SK-N-SH treated with all-trans-retinoic acid at 6 μM for 48 hours (cell line): ENCODE measurements at regions not wholly inside any gene's neighbourhood (a gene's known extent, or its start where the extent isn't known, plus 50 kb on each side); places are given as distances from the start of the nearest gene placed in this dataset.

Experiments
- ATAC-seq: fragments of 200-7000 bp; cut with Tn5 transposase; 3 replicates; pipeline ENCODE4 v1.9.1; 2020; ENCODE audit warnings: mild to moderate bottlenecking, moderate library complexity
- ARNTL ChIP-seq: fragments of 450-650 bp; formaldehyde crosslinking; IDR thresholded peaks from 2 replicates; pipeline ENCODE4 v1.5.0; 2020; ENCODE audit warnings: low read depth, mild to moderate bottlenecking, moderate library complexity, borderline replicate concordance
- BACH2 ChIP-seq: fragments of 250-450 bp; sonication (Bioruptor Pico); IDR thresholded peaks from 2 replicates; pipeline ENCODE4 v1.9.0; 2021; ENCODE audit warnings: mild to moderate bottlenecking, borderline replicate concordance
- CSDC2 ChIP-seq: fragments of 250-450 bp; sonication (Bioruptor Pico); IDR thresholded peaks from 2 replicates; pipeline ENCODE4 v1.5.0; 2020; ENCODE audit warnings: mild to moderate bottlenecking, moderate library complexity
- ESRRG ChIP-seq: fragments of 250-450 bp; sonication (Bioruptor Pico); IDR thresholded peaks from 2 replicates; pipeline ENCODE4 v1.6.1; 2021; ENCODE audit warnings: mild to moderate bottlenecking
- GLIS3 ChIP-seq: fragments of 250-450 bp; sonication (Bioruptor Pico); IDR thresholded peaks from 2 replicates; pipeline ENCODE4 v1.5.0; 2020; ENCODE audit warnings: mild to moderate bottlenecking, moderate library complexity
- ISL1 ChIP-seq: fragments of 250-450 bp; sonication (Bioruptor Pico); IDR thresholded peaks from 2 replicates; pipeline ENCODE4 v2.1.2; 2022; ENCODE audit warnings: mild to moderate bottlenecking, moderate library complexity
- OSR1 ChIP-seq: fragments of 250-450 bp; sonication (Bioruptor Pico); IDR thresholded peaks from 2 replicates; pipeline ENCODE4 v1.8.0; 2022; ENCODE audit warnings: moderate library complexity, mild to moderate bottlenecking, inconsistent platforms
- RARB ChIP-seq: fragments of 250-450 bp; sonication (Bioruptor Pico); IDR thresholded peaks from 2 replicates; pipeline ENCODE4 v1.8.0; 2021; ENCODE audit warnings: mild to moderate bottlenecking, moderate library complexity
- SNAI2 ChIP-seq: fragments of 250-450 bp; sonication (Bioruptor Pico); IDR thresholded peaks from 2 replicates; pipeline ENCODE4 v1.5.0; 2020; ENCODE audit warnings: mild to moderate bottlenecking, moderate library complexity
- TCF4 ChIP-seq: fragments of 250-450 bp; sonication (Bioruptor Pico); IDR thresholded peaks from 2 replicates; pipeline ENCODE4 v1.8.0; 2021; ENCODE audit warnings: mild to moderate bottlenecking, moderate library complexity, borderline replicate concordance
- TOX ChIP-seq: fragments of 250-450 bp; sonication (Bioruptor Pico); IDR thresholded peaks from 2 replicates; pipeline ENCODE4 v1.8.0; 2021; ENCODE audit warnings: mild to moderate bottlenecking, moderate library complexity, borderline replicate concordance
- ZC3H10 ChIP-seq: fragments of 250-450 bp; sonication (Bioruptor Pico); IDR thresholded peaks from 2 replicates; pipeline ENCODE4 v1.5.1; 2021; ENCODE audit warnings: mild to moderate bottlenecking, moderate library complexity
- ZFP3 ChIP-seq: fragments of 250-450 bp; sonication (Bioruptor Pico); IDR thresholded peaks from 2 replicates; pipeline ENCODE4 v1.5.0; 2020; ENCODE audit warnings: mild to moderate bottlenecking, moderate library complexity
- ZFP30 ChIP-seq: fragments of 450-650 bp; formaldehyde crosslinking; IDR thresholded peaks from 2 replicates; pipeline ENCODE4 v1.5.0; 2022; ENCODE audit warnings: mild to moderate bottlenecking, moderate library complexity
- ZNF565 ChIP-seq: fragments of 450-650 bp; formaldehyde crosslinking; conservative IDR thresholded peaks from 2 replicates; pipeline ENCODE4 v1.5.0; 2020; ENCODE audit warnings: low read depth, mild to moderate bottlenecking, moderate library complexity
- ZNF8 ChIP-seq: fragments of 450-650 bp; formaldehyde crosslinking; IDR thresholded peaks from 2 replicates; pipeline ENCODE4 v1.5.0; 2020; ENCODE audit warnings: mild to moderate bottlenecking, moderate library complexity
- TF ChIP-seq, protein P1 (sequence below): fragments of 250-450 bp; sonication (Bioruptor Pico); IDR thresholded peaks from 2 replicates; pipeline ENCODE4 v1.5.0; 2020; ENCODE audit warnings: mild to moderate bottlenecking, moderate library complexity
- TF ChIP-seq, protein P2 (sequence below): fragments of 250-450 bp; sonication (Bioruptor Pico); IDR thresholded peaks from 2 replicates; pipeline ENCODE4 v1.5.1; 2021; ENCODE audit warnings: mild to moderate bottlenecking, moderate library complexity
- TF ChIP-seq, protein P3 (sequence below): fragments of 250-450 bp; sonication (Bioruptor Pico); IDR thresholded peaks from 2 replicates; pipeline ENCODE4 v1.8.0; 2021; ENCODE audit warnings: low read depth, mild to moderate bottlenecking, moderate library complexity, borderline replicate concordance
- TF ChIP-seq, protein P4 (sequence below): fragments of 250-450 bp; sonication (Bioruptor Pico); IDR thresholded peaks from 2 replicates; pipeline ENCODE4 v1.8.0; 2020; ENCODE audit warnings: mild to moderate bottlenecking, moderate library complexity, borderline replicate concordance
- TF ChIP-seq, protein P5 (sequence below): fragments of 250-450 bp; sonication (Bioruptor Pico); IDR thresholded peaks from 2 replicates; pipeline ENCODE4 v1.5.1; 2020; ENCODE audit warnings: low read depth, mild to moderate bottlenecking, moderate library complexity

DNA sequence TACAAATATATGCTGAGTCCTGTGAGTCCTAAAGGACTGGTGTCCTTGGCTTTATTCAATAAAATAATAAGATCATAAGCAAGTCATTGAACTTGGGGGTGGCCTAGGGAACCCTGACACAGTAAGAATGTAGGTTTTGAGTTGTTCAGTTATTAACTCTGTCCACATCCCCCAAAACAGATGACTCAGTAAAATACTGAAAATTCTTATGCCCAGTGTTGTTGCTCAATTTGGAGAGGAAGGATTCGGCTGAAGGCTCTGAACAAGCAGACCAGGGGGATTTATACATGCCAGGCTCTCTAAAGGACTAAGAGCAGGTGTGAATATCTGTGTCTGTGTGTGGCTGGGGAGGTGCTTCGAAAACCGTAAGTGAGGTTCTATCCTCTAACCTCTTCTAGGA lies 173.7 kb downstream of the RMI1 start (continued):
- TF ChIP-seq, protein P1, sequence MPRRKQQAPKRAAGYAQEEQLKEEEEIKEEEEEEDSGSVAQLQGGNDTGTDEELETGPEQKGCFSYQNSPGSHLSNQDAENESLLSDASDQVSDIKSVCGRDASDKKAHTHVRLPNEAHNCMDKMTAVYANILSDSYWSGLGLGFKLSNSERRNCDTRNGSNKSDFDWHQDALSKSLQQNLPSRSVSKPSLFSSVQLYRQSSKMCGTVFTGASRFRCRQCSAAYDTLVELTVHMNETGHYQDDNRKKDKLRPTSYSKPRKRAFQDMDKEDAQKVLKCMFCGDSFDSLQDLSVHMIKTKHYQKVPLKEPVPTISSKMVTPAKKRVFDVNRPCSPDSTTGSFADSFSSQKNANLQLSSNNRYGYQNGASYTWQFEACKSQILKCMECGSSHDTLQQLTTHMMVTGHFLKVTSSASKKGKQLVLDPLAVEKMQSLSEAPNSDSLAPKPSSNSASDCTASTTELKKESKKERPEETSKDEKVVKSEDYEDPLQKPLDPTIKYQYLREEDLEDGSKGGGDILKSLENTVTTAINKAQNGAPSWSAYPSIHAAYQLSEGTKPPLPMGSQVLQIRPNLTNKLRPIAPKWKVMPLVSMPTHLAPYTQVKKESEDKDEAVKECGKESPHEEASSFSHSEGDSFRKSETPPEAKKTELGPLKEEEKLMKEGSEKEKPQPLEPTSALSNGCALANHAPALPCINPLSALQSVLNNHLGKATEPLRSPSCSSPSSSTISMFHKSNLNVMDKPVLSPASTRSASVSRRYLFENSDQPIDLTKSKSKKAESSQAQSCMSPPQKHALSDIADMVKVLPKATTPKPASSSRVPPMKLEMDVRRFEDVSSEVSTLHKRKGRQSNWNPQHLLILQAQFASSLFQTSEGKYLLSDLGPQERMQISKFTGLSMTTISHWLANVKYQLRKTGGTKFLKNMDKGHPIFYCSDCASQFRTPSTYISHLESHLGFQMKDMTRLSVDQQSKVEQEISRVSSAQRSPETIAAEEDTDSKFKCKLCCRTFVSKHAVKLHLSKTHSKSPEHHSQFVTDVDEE (CRISPR knock-in tag) = no peak
- no peak for TF ChIP-seq RARB (CRISPR knock-in tag)
- TF ChIP-seq SNAI2 = no peak
- no peak for TF ChIP-seq ARNTL (CRISPR knock-in tag)
- TF ChIP-seq, protein P2, sequence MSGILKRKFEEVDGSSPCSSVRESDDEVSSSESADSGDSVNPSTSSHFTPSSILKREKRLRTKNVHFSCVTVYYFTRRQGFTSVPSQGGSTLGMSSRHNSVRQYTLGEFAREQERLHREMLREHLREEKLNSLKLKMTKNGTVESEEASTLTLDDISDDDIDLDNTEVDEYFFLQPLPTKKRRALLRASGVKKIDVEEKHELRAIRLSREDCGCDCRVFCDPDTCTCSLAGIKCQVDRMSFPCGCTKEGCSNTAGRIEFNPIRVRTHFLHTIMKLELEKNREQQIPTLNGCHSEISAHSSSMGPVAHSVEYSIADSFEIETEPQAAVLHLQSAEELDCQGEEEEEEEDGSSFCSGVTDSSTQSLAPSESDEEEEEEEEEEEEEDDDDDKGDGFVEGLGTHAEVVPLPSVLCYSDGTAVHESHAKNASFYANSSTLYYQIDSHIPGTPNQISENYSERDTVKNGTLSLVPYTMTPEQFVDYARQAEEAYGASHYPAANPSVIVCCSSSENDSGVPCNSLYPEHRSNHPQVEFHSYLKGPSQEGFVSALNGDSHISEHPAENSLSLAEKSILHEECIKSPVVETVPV = no peak
- no peak for TF ChIP-seq OSR1 (CRISPR knock-in tag)

DNA sequence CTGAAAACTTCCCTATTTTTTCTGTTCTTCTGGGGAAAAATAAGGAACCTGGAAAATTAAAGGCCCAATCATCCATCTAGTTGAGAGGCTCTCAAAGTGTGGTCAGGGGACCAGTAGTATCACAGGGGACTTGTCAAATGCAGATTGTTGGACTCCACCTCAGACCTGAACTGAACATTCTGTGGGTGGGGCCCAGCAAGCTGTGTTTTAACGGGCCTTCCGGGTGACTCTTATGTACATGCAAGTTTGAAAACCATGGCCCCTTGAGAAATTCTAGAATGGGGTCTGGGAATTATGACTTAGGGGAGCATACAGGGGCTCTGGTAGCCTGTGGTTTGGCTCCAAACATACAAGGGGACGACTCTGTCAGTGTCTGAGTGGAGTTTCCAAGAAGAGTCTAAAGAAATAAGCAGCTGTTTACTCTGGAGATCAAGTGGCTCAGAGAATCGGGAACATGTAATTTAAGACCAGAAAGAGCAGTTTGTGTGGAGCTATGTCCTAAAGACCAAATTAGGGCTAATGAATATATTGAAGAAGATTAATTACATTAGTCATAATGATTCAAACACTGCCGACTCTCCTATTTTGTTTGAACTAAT lies 177.4 kb downstream of the SLC28A3 start:
- TF ChIP-seq ZC3H10 (CRISPR knock-in tag) (no peak), SNAI2 (no peak), CSDC2 (no peak), ZFP30 (CRISPR knock-in tag) (no peak), ARNTL (CRISPR knock-in tag) (no peak), TCF4 (CRISPR knock-in tag) (no peak), BACH2 (CRISPR knock-in tag) (no peak), ESRRG (CRISPR knock-in tag) (no peak), TOX (CRISPR knock-in tag) (no peak), OSR1 (CRISPR knock-in tag) (no peak)
- TF ChIP-seq, protein P3, sequence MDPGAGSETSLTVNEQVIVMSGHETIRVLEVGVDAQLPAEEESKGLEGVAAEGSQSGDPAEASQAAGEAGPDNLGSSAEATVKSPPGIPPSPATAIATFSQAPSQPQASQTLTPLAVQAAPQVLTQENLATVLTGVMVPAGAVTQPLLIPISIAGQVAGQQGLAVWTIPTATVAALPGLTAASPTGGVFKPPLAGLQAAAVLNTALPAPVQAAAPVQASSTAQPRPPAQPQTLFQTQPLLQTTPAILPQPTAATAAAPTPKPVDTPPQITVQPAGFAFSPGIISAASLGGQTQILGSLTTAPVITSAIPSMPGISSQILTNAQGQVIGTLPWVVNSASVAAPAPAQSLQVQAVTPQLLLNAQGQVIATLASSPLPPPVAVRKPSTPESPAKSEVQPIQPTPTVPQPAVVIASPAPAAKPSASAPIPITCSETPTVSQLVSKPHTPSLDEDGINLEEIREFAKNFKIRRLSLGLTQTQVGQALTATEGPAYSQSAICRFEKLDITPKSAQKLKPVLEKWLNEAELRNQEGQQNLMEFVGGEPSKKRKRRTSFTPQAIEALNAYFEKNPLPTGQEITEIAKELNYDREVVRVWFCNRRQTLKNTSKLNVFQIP (CRISPR knock-in tag) = no peak
- no peak for ATAC-seq

DNA sequence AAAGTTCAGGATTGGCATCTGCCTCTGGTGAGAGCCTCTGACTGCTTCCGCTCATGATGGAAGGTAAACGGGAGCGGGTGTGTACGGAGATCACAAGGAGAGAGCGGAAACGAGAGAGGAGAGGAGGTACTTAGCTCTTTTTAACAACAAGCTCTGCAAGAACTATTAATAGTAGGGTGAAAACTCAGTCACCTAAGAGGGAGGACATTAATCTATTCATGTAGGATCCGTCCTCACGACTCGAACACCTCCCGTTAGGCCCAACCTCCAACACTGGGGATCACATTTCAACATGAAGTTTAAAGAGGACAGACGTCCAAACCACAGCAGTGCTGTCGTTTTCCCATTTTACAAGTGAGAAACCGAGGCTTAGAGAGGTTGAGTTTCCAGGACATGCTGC lies 173.7 kb downstream of the SLC28A3 start:
- no peak for ATAC-seq
- TF ChIP-seq ZFP3 (no peak), ZNF565 (CRISPR knock-in tag) (no peak), GLIS3 (CRISPR knock-in tag) (no peak), ZC3H10 (CRISPR knock-in tag) (no peak), ISL1 (CRISPR knock-in tag) (no peak), BACH2 (CRISPR knock-in tag) (no peak), OSR1 (CRISPR knock-in tag) (no peak), ZNF8 (CRISPR knock-in tag) (no peak), ARNTL (CRISPR knock-in tag) (no peak), CSDC2 (no peak)
- TF ChIP-seq, protein P4, sequence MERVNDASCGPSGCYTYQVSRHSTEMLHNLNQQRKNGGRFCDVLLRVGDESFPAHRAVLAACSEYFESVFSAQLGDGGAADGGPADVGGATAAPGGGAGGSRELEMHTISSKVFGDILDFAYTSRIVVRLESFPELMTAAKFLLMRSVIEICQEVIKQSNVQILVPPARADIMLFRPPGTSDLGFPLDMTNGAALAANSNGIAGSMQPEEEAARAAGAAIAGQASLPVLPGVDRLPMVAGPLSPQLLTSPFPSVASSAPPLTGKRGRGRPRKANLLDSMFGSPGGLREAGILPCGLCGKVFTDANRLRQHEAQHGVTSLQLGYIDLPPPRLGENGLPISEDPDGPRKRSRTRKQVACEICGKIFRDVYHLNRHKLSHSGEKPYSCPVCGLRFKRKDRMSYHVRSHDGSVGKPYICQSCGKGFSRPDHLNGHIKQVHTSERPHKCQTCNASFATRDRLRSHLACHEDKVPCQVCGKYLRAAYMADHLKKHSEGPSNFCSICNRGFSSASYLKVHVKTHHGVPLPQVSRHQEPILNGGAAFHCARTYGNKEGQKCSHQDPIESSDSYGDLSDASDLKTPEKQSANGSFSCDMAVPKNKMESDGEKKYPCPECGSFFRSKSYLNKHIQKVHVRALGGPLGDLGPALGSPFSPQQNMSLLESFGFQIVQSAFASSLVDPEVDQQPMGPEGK (CRISPR knock-in tag) = no peak
- TF ChIP-seq, protein P5, sequence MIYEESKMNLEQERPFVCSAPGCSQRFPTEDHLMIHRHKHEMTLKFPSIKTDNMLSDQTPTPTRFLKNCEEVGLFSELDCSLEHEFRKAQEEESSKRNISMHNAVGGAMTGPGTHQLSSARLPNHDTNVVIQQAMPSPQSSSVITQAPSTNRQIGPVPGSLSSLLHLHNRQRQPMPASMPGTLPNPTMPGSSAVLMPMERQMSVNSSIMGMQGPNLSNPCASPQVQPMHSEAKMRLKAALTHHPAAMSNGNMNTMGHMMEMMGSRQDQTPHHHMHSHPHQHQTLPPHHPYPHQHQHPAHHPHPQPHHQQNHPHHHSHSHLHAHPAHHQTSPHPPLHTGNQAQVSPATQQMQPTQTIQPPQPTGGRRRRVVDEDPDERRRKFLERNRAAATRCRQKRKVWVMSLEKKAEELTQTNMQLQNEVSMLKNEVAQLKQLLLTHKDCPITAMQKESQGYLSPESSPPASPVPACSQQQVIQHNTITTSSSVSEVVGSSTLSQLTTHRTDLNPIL (CRISPR knock-in tag) = no peak
- TF ChIP-seq, protein P2 = no peak
- TF ChIP-seq, all 23 proteins: peak for 0
